ENCODE measurements at regions not wholly inside any gene's neighbourhood (a gene's known extent, or its start where the extent isn't known, plus 50 kb on each side); places are given as distances from the start of the nearest gene placed in this dataset.

DNA sequence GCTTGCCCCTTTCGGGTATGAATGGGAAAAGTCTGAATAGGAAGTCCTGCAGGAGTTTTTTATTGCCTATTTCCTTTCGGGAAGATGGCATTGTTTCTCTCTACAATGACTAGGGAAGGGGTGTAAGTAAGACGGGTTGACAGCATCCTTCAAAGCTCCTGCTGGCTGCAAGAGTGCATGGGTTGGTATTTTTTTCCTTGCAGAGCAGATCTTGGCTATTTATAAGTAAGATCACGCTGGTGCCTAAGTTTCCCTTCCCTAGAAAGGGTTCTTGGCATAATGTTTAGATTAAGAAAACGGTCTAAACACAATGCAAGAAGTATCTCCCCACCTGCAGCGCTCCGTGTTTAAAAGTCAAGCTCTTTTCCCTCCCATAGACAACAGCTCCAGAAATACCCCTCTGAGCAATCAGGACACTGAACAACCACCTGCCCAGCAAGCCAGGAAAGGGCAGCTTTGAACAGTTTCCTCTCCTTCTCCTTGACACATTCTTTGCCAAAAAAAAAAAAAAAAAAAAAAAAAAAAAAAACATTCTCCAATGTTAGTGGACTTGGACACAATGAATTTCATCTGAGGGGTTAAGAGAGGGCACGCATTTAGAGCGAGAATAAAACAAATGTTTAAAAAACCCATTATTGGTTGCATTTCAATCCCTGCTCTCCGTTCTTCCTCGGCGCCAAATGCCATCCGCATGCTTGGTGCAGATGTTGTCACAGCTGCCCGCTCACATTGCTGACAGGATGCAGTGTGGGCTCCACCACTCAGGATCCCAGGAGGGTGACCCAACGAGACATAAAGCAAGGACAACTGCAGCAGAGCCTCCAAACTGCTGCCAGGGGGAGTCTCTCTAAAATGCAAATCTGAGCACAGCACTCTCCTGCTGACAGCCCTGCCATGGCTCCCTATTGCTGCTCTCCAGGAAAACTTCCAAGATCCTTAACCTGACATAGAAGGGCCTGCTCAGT is 427.4 kb upstream of the MGMT start:
- TF ChIP-seq, protein P1, sequence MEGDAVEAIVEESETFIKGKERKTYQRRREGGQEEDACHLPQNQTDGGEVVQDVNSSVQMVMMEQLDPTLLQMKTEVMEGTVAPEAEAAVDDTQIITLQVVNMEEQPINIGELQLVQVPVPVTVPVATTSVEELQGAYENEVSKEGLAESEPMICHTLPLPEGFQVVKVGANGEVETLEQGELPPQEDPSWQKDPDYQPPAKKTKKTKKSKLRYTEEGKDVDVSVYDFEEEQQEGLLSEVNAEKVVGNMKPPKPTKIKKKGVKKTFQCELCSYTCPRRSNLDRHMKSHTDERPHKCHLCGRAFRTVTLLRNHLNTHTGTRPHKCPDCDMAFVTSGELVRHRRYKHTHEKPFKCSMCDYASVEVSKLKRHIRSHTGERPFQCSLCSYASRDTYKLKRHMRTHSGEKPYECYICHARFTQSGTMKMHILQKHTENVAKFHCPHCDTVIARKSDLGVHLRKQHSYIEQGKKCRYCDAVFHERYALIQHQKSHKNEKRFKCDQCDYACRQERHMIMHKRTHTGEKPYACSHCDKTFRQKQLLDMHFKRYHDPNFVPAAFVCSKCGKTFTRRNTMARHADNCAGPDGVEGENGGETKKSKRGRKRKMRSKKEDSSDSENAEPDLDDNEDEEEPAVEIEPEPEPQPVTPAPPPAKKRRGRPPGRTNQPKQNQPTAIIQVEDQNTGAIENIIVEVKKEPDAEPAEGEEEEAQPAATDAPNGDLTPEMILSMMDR (IDR thresholded peaks at IDR 0.05), result no peak
- TF ChIP-seq POLR2A (IDR thresholded peaks at IDR 0.05), result no peak
